ENCODE measurements at regions not wholly inside any gene's neighbourhood (a gene's known extent, or its start where the extent isn't known, plus 50 kb on each side); places are given as distances from the start of the nearest gene placed in this dataset.

GRCh38 chr5:89059274-89059673 lies 176.3 kb upstream of the MEF2C start:
- TF ChIP-seq EZH2 (IDR thresholded peaks at IDR 0.05; ENCODE audit: insufficient read depth, poor library complexity, severe bottlenecking): no peak
- TF ChIP-seq EZH2phosphoT487 (IDR thresholded peaks at IDR 0.05; ENCODE audit: insufficient read depth, low read depth): no peak
